Ascending aorta (tissue), 2 donors: ENCODE measurements at regions not wholly inside any gene's neighbourhood (a gene's known extent, or its start where the extent isn't known, plus 50 kb on each side); places are given as distances from the start of the nearest gene placed in this dataset.

ENCODE experiments used
- DNase-seq, 2 donors: peaks; one replicate each; pipeline ENCODE4 v3.0.0-alpha.2; 2019; ENCODE audit warnings: low spot score in 2 of 2
- H3K27ac ChIP-seq, 2 donors: fragments of 200-600 bp; sonication (generic); one replicate each; pipeline ENCODE4 v1.5.1; 2016 to 2017; ENCODE audit warnings: mild to moderate bottlenecking in 1 of 2
- H3K27me3 ChIP-seq: fragments of 200-600 bp; sonication (generic); one replicate; pipeline ENCODE4 v1.5.1; 2017
- H3K36me3 ChIP-seq, 2 donors: fragments of 200-600 bp; sonication (generic); one replicate each; pipeline ENCODE4 v1.5.1; 2016
- H3K4me1 ChIP-seq, 2 donors: fragments of 200-600 bp; sonication (generic); one replicate each; pipeline ENCODE4 v1.5.1; 2016 to 2017; ENCODE audit warnings: mild to moderate bottlenecking in 1 of 2
- H3K4me3 ChIP-seq, 2 donors: fragments of 200-600 bp; sonication (generic); one replicate each; pipeline ENCODE4 v1.5.1; 2016 to 2017; ENCODE audit warnings: mild to moderate bottlenecking in 1 of 2
- H3K9me3 ChIP-seq, 2 donors: fragments of 200-600 bp; sonication (generic); one replicate each; pipeline ENCODE4 v1.5.1; 2016
- intact Hi-C: fragments of 100-400 bp; cut with DNase I; formaldehyde crosslinking; loops from one replicate; pipeline ENCODE4 v1.15.1; 2023
- TF ChIP-seq, protein P1 (sequence below), 3 experiments: fragments of 200-600 bp in 2 of 3; fragments of 450-650 bp in 1 of 3; sonication (generic) in 2 of 3; IDR thresholded peaks; one replicate each; pipeline ENCODE4 v1.5.1; 2016 to 2019; ENCODE audit warnings: antibody characterized with exemption in 3 of 3, mild to moderate bottlenecking in 1 of 3, moderate library complexity in 1 of 3

DNA sequence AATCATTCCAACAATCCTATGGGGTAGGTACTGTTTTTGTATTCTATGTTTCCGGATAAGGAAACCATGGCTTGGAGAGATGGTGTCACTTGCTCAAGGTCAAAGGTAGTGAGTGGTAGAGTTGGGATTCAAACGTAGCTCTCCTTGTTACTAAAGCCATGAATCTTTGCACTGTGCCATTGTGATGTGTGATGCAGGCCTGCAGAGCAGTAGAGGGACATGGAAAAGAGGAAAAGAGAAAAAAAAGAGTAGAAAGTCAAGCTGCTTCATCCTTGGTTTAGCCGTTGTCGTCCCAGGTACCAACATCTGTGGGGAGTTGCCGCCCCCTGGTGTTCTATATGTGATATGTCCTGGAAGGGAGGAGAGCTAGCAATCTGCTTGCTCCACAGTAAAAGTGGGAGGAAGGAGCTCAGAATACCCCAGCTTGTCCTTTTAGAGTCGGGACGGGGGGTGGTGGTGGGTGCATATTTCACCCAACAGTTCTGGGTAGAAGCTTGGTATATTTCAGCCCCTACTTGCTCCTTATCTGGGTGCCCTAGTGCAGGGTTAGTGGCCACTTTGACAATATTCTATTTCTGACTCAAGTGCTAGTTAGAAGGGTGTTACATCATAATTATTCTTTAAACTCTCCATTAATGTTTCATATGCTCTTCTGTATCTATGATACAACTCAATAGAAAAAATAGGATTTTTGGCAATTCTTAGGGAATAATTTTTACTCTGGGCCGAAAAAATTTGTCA is 98.4 kb downstream of the EBNA1BP2 start:
- Histone ChIP-seq H3K36me3 (no peaks in the 10 kb centered on the region), H3K27ac (no peak overlapping the region), H3K9me3 (no peaks in the 10 kb centered on the region), H3K27me3 (no peaks in the 10 kb centered on the region), H3K4me1 (peaks cover 0 to 1% of the 10 kb centered on the region in 2 donors), H3K4me3 (no peak overlapping the region)
- intact Hi-C loops, result loop anchor here (1.0 to 5.0 kb wide), 6 partner anchors 106 to 496 kb away; partner anchors contain the start of genes C1orf50, P3H1, YBX1 and ZNF691
- DNase-seq, result peak in 1 of 2 donors; percentile 84
- TF ChIP-seq, protein P1, sequence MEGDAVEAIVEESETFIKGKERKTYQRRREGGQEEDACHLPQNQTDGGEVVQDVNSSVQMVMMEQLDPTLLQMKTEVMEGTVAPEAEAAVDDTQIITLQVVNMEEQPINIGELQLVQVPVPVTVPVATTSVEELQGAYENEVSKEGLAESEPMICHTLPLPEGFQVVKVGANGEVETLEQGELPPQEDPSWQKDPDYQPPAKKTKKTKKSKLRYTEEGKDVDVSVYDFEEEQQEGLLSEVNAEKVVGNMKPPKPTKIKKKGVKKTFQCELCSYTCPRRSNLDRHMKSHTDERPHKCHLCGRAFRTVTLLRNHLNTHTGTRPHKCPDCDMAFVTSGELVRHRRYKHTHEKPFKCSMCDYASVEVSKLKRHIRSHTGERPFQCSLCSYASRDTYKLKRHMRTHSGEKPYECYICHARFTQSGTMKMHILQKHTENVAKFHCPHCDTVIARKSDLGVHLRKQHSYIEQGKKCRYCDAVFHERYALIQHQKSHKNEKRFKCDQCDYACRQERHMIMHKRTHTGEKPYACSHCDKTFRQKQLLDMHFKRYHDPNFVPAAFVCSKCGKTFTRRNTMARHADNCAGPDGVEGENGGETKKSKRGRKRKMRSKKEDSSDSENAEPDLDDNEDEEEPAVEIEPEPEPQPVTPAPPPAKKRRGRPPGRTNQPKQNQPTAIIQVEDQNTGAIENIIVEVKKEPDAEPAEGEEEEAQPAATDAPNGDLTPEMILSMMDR (IDR thresholded peaks at IDR 0.05), result peak; percentile 78 to 88 (median 87)

DNA sequence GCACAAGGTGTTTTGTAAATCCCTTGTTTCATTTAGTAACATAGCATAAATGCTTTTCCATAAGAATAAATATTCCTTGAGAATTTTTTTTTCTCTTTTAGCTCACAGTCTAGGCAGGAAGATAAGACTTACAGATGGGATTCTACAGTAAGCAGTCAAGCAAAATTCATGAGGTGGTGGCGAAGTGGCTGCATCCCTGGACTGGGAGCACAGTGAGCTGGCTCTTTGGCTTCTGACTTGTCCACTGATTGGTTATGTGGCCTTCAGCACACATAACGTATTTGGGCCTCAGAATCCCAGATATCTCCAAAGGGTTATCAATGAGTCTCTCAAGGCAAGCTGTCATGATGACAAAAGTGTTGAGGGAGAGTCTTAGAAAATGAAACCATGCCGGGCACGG is 99.8 kb downstream of the EBNA1BP2 start:
- TF ChIP-seq, protein P1 (IDR thresholded peaks at IDR 0.05), result no peak
- DNase-seq, result no peak
- Histone ChIP-seq H3K27me3 (no peaks in the 10 kb centered on the region), H3K4me3 (no peak overlapping the region), H3K27ac (no peak overlapping the region), H3K4me1 (peaks cover 3% of the 10 kb centered on the region in 2 donors), H3K9me3 (no peaks in the 10 kb centered on the region), H3K36me3 (no peaks in the 10 kb centered on the region)
- intact Hi-C loops, result loop anchor here (2.0 to 5.0 kb wide), 5 partner anchors 105 to 495 kb away; partner anchors contain the start of genes C1orf50, P3H1, YBX1 and ZNF691

DNA sequence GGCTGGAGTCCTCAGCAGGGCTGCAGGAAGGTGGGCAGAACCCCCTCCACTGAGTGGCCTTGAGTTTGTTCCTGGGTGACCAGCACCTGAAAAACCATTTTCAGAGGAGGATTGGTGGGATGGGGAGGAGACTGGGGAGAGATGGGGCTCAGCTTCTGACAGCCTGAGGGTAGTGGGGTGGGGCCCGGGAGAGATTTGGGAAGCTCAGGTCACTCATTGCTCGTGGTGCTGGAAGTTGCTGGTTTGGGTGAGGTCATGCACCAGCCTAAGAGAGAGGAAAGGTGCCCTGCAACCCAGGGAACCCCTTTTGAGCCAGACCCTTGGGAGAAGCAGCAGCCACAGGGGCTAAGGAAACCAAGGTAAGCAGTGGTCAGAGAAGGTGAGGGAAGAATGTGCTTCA is 100.8 kb downstream of the EBNA1BP2 start:
- no peak for DNase-seq
- H3K27ac ChIP-seq, result no peak overlapping the region
- intact Hi-C loops, result loop anchor here (5.0 kb wide), 4 partner anchors 104 to 494 kb away; partner anchors contain the start of genes C1orf50, P3H1 and ZNF691

DNA sequence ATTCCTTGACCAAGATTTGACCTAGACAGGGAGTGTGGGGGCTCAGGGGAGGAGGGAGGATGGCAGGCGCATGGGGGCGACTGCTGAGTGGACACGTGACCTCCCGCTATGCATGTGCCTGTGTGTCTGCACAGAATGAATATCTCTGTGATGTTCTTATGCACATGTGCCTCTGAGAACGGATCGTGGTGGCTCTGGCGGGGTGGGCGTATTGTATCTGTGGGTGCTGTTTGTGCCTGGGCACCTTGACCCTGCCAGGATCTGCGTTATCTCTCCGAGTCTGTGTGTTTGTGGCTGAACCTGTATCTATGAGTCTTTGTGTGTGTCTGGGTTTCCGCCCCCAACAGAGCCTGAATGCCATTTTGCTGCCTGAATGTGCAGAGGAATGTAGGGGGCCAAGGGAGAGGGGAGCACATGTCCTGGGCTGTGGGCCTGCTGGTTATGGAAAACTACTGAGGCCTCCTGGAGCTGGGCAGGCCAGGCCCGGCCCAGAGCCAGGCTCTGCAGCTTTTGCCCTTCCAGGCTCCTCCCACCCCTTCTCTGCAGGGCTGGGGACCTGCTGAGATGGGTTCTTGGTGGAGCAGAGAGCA is 102.5 kb downstream of the EBNA1BP2 start:
- Histone ChIP-seq H3K27me3 (no peaks in the 10 kb centered on the region), H3K4me3 (no peak overlapping the region), H3K9me3 (no peaks in the 10 kb centered on the region), H3K4me1 (peaks cover 3% of the 10 kb centered on the region in 2 donors), H3K36me3 (no peaks in the 10 kb centered on the region), H3K27ac (no peak overlapping the region)
- intact Hi-C loops, result loop anchor here (5.0 kb wide), 4 partner anchors 102 to 492 kb away; partner anchors contain the start of genes C1orf50, P3H1 and ZNF691
- no peak for DNase-seq
- TF ChIP-seq, protein P1 (IDR thresholded peaks at IDR 0.05), result no peak

More for the DNA sequence above, 100.8 kb downstream of the EBNA1BP2 start:
- TF ChIP-seq, protein P1 (IDR thresholded peaks at IDR 0.05), result no peak
- Histone ChIP-seq H3K36me3 (no peaks in the 10 kb centered on the region), H3K4me1 (peaks cover 3% of the 10 kb centered on the region in 2 donors), H3K4me3 (no peak overlapping the region), H3K27me3 (no peaks in the 10 kb centered on the region), H3K9me3 (no peaks in the 10 kb centered on the region)

DNA sequence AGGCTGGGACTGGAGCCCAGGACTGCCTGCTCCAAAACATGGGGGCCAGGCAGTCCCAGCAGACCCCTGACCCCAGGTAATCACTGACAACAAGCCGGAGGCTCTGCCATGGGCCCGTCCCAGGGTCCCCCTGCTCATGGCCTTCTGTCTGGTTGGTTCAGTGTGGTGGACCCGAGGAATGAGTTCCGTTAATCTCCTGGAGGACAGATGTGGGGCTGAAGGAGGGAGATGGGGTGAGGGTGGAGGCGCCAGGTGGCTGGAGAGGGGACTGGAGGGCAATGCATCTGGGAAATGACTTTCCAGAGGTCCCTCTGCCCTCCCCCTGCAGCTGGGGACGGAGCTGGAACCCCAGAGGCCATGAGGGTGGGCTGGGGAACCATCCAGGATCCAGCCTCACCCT is 103.2 kb downstream of the EBNA1BP2 start:
- H3K36me3 ChIP-seq, result no peaks in the 10 kb centered on the region
- H3K27ac ChIP-seq, result no peak overlapping the region
- no peaks in the 10 kb centered on the region for H3K9me3 ChIP-seq
- TF ChIP-seq, protein P1 (IDR thresholded peaks at IDR 0.05), result no peak
- peaks cover 3% of the 10 kb centered on the region in 2 donors for H3K4me1 ChIP-seq
- intact Hi-C loops, result no loop called here
- H3K4me3 ChIP-seq, result peak overlapping the region in 1 of 2 donors; percentile 57
- H3K27me3 ChIP-seq, result no peaks in the 10 kb centered on the region
- no peak for DNase-seq
